B cell (primary cell): ENCODE measurements at regions not wholly inside any gene's neighbourhood (a gene's known extent, or its start where the extent isn't known, plus 50 kb on each side); places are given as distances from the start of the nearest gene placed in this dataset.

ENCODE experiments used
- ATAC-seq: fragments of 200-7000 bp; cut with Tn5 transposase; one replicate; pipeline ENCODE4 v1.10.0; 2021; ENCODE audit warnings: low read depth, mild to moderate bottlenecking, moderate number of reproducible peaks, moderate library complexity
- CTCF ChIA-PET: fragments of 350-600 bp; sonication (Branson Sonifier 250); formaldehyde crosslinking; loops from one replicate; lab custom pipeline; 2021; ENCODE audit warnings: antibody characterized with exemption, inconsistent platforms; lab: Charles Lee
- POLR2A ChIA-PET: fragments of 350-600 bp; sonication (Branson Sonifier 250); formaldehyde crosslinking; loops from one replicate; lab custom pipeline; 2021; ENCODE audit warnings: antibody characterized with exemption; lab: Charles Lee
- DNase-seq: peaks from one replicate; pipeline ENCODE4 v3.0.0; 2013
- H2AFZ ChIP-seq: 2 replicates; pipeline ENCODE4 v1.6.1; 2012; ENCODE audit warnings: mild to moderate bottlenecking, low read depth, low read length; ENCODE audit not compliant: insufficient read depth, poor library complexity, severe bottlenecking
- H3K27ac ChIP-seq, 2 donors: 1 replicate in 1 of 2; 2 replicates in 1 of 2; pipeline ENCODE4 v1.5.1; 2012 to 2013; ENCODE audit warnings: low read length in 2 of 2, mild to moderate bottlenecking in 2 of 2, moderate library complexity in 1 of 2
- H3K27me3 ChIP-seq, 4 experiments: fragments of 200-600 bp in 1 of 4; sonication (generic) in 1 of 4; replicated peaks in 1 of 4; 1 replicate in 2 of 4; 2 replicates in 2 of 4; pipeline versions ENCODE4 v1.6.1 to v1.7.0; 2013 to 2016; ENCODE audit warnings: low read length in 3 of 4, mild to moderate bottlenecking in 2 of 4, mixed read lengths in 1 of 4, moderate library complexity in 1 of 4; ENCODE audit not compliant: insufficient read depth in 4 of 4, control insufficient read depth in 3 of 4; ENCODE audit errors: control extremely low read depth in 1 of 4
- H3K36me3 ChIP-seq, 2 experiments: replicated peaks in 1 of 2; 1 replicate in 1 of 2; 2 replicates in 1 of 2; pipeline versions ENCODE4 v1.6.1 to v1.7.1; 2013; ENCODE audit warnings: low read length in 1 of 2; ENCODE audit not compliant: insufficient read depth in 2 of 2, control insufficient read depth in 1 of 2; ENCODE audit errors: control extremely low read depth in 1 of 2, extremely low read depth in 1 of 2
- H3K4me1 ChIP-seq, 2 donors: fragments of 200-600 bp in 1 of 2; sonication (generic) in 1 of 2; 1 replicate in 1 of 2; 2 replicates in 1 of 2; pipeline versions ENCODE4 v1.5.1 to v1.6.1; 2013 to 2017; ENCODE audit warnings: low read length in 2 of 2; ENCODE audit not compliant: control insufficient read depth in 2 of 2, insufficient read depth in 2 of 2
- H3K4me2 ChIP-seq: replicated peaks from 2 replicates; pipeline ENCODE3; 2012; ENCODE audit warnings: mild to moderate bottlenecking, low read depth, low read length; ENCODE audit not compliant: poor library complexity, severe bottlenecking
- H3K4me3 ChIP-seq, 5 experiments: fragments of 200-600 bp in 1 of 5; sonication (generic) in 1 of 5; 1 replicate in 3 of 5; 2 replicates in 2 of 5; pipeline versions ENCODE4 v1.5.1 to v1.7.0; 2011 to 2016; ENCODE audit warnings: low read length in 4 of 5, mild to moderate bottlenecking in 4 of 5, low read depth in 2 of 5, control low read depth in 1 of 5, moderate library complexity in 1 of 5; ENCODE audit not compliant: insufficient read depth in 1 of 5; ENCODE audit errors: control extremely low read depth in 1 of 5, extremely low read depth in 1 of 5
- H3K79me2 ChIP-seq: fragments of 200-600 bp; sonication (generic); one replicate; pipeline ENCODE4 v1.6.0; 2016; ENCODE audit warnings: low read length; ENCODE audit not compliant: control insufficient read depth, insufficient read depth
- H3K9ac ChIP-seq: fragments of 200-600 bp; sonication (generic); 2 replicates; pipeline ENCODE4 v1.6.1; 2017; ENCODE audit warnings: mild to moderate bottlenecking, low read length, moderate library complexity
- H3K9me3 ChIP-seq, 3 donors: one replicate each; pipeline versions ENCODE4 v1.6.1 to v1.7.1; 2013; ENCODE audit warnings: low read length in 2 of 3; ENCODE audit not compliant: control insufficient read depth in 2 of 3, insufficient read depth in 1 of 3; ENCODE audit errors: control extremely low read depth in 1 of 3
- H4K20me1 ChIP-seq: 2 replicates; pipeline ENCODE4 v1.6.0; 2012; ENCODE audit warnings: mild to moderate bottlenecking, low read length; ENCODE audit not compliant: insufficient read depth, control insufficient read depth, poor library complexity, severe bottlenecking
- H3K27ac Mint-ChIP-seq: one replicate; pipeline ENCODE4 v1.8.0; 2021; ENCODE audit warnings: mixed read lengths
- H3K27me3 Mint-ChIP-seq: one replicate; pipeline ENCODE4 v1.8.0; 2021; ENCODE audit warnings: mixed read lengths
- H3K4me1 Mint-ChIP-seq: one replicate; pipeline ENCODE4 v1.8.0; 2021; ENCODE audit warnings: mixed read lengths
- H3K4me3 Mint-ChIP-seq: one replicate; pipeline ENCODE4 v1.8.0; 2021; ENCODE audit warnings: mixed read lengths
- H3K9me3 Mint-ChIP-seq: one replicate; pipeline ENCODE4 v1.8.0; 2022; ENCODE audit warnings: mixed read lengths; ENCODE audit not compliant: insufficient read depth
- CTCF ChIP-seq: fragments of 200-600 bp; IDR thresholded peaks from one replicate; pipeline ENCODE4 v1.8.0; 2022; ENCODE audit warnings: antibody characterized with exemption, mild to moderate bottlenecking
- EZH2 ChIP-seq: IDR thresholded peaks from 2 replicates; pipeline ENCODE4 v1.6.1; 2012; ENCODE audit warnings: borderline replicate concordance, low read depth, mild to moderate bottlenecking, moderate library complexity, low read length; ENCODE audit not compliant: insufficient read depth, poor library complexity, severe bottlenecking
- WGBS: methylation state at CpG from one replicate; pipeline ENCODE4 v1.1.5; 2013; ENCODE audit warnings: missing lambda C conversion rate; ENCODE audit not compliant: insufficient coverage; 5-methylcytosine and 5-hydroxymethylcytosine counted together
- intact Hi-C: fragments of 100-400 bp; cut with micrococcal nuclease; formaldehyde crosslinking; loops from one replicate; pipeline ENCODE4 v1.10.0; 2022

- H3K27me3 Mint-ChIP-seq: peaks cover 23% of the 10 kb centered on the region
- no peak overlapping the region for H3K4me3 Mint-ChIP-seq
- TF ChIP-seq CTCF (no peak), EZH2 (no peak)
- CTCF ChIA-PET: no interaction called here
- POLR2A ChIA-PET: no interaction called here
- no peaks in the 10 kb centered on the region for H3K9me3 ChIP-seq
- no peaks in the 10 kb centered on the region for H3K4me1 ChIP-seq
- intact Hi-C loops: no loop called here
- no peak overlapping the region for H3K27ac Mint-ChIP-seq
- no peak overlapping the region for H3K9ac ChIP-seq
- H4K20me1 ChIP-seq: no peaks in the 10 kb centered on the region
- H3K79me2 ChIP-seq: no peaks in the 10 kb centered on the region
- no peak overlapping the region for H3K27ac ChIP-seq
- ATAC-seq (no peak), DNase-seq (no peak)
- H3K4me1 Mint-ChIP-seq: no peaks in the 10 kb centered on the region
- H2AFZ ChIP-seq: no peak overlapping the region
- H3K36me3 ChIP-seq: no peaks in the 10 kb centered on the region
- H3K9me3 Mint-ChIP-seq: peaks cover 3% of the 10 kb centered on the region
- H3K27me3 ChIP-seq: peaks cover 0 to 9% (median 2%) of the 10 kb centered on the region in 4 experiments
- WGBS: 80% methylated on average over 1 of the region's 3 CpGs
- no peak overlapping the region for H3K4me2 ChIP-seq
- H3K4me3 ChIP-seq: no peak overlapping the region
Measured at GRCh38 chr12:107152315-107152714, 59.0 kb upstream of the CRY1 start.

- ATAC-seq: no peak
- TF ChIP-seq EZH2: no peak
- no peak for TF ChIP-seq CTCF
- H3K9me3 ChIP-seq: no peaks in the 10 kb centered on the region
- Mint-ChIP-seq H3K9me3 (no peaks in the 10 kb centered on the region), H3K4me1 (no peaks in the 10 kb centered on the region), H3K27ac (no peak overlapping the region), H3K4me3 (no peak overlapping the region), H3K27me3 (peaks cover 43% of the 10 kb centered on the region)
- no peaks in the 10 kb centered on the region for H3K36me3 ChIP-seq
- ChIA-PET CTCF (no interaction called here), POLR2A (no interaction called here)
- H3K27me3 ChIP-seq: peaks cover 0 to 15% (median 9%) of the 10 kb centered on the region in 4 experiments
- H3K4me3 ChIP-seq: no peak overlapping the region
- no peak overlapping the region for H3K4me2 ChIP-seq
- no peak overlapping the region for H3K27ac ChIP-seq
- H3K4me1 ChIP-seq: no peaks in the 10 kb centered on the region
- no CpG with 5 or more reads among the region's 2 CpGs for WGBS
- H3K9ac ChIP-seq: no peak overlapping the region
- no peak for DNase-seq
- H4K20me1 ChIP-seq: no peaks in the 10 kb centered on the region
- intact Hi-C loops: no loop called here
- H3K79me2 ChIP-seq: no peaks in the 10 kb centered on the region
- no peak overlapping the region for H2AFZ ChIP-seq
Measured at GRCh38 chr12:107159384-107159900, 66.1 kb upstream of the CRY1 start.
